Esophagus squamous epithelium (tissue), 5 donors: ENCODE measurements at regions not wholly inside any gene's neighbourhood (a gene's known extent, or its start where the extent isn't known, plus 50 kb on each side); places are given as distances from the start of the nearest gene placed in this dataset.

Source experiments
- DNase-seq: peaks from one replicate; lab custom pipeline; 2025; lab: John Stamatoyannopoulos, UW
- H3K27ac ChIP-seq, 4 donors: fragments of 200-600 bp; sonication (generic); one replicate each; pipeline ENCODE4 v1.5.1; 2016 to 2019; ENCODE audit warnings: mild to moderate bottlenecking in 1 of 4
- H3K27me3 ChIP-seq, 4 donors: fragments of 200-600 bp; sonication (generic); 1 replicate in 3 of 4; 2 replicates in 1 of 4; pipeline versions ENCODE4 v1.5.1 to v1.6.0; 2017 to 2021; ENCODE audit warnings: antibody characterized with exemption in 1 of 4
- H3K36me3 ChIP-seq, 3 donors: fragments of 200-600 bp; sonication (generic); one replicate each; pipeline ENCODE4 v1.5.1; 2016 to 2019
- H3K4me1 ChIP-seq, 3 donors: fragments of 200-600 bp; sonication (generic); one replicate each; pipeline ENCODE4 v1.5.1; 2017 to 2019
- H3K4me3 ChIP-seq, 4 donors: fragments of 200-600 bp; sonication (generic); 1 replicate in 3 of 4; 2 replicates in 1 of 4; pipeline ENCODE4 v1.5.1; 2016 to 2019; ENCODE audit warnings: mild to moderate bottlenecking in 2 of 4, moderate library complexity in 1 of 4
- H3K9me3 ChIP-seq, 3 donors: fragments of 200-600 bp; sonication (generic); one replicate each; pipeline ENCODE4 v1.5.1; 2016 to 2019
- CTCF ChIP-seq, 6 experiments: fragments of 450-650 bp in 4 of 6; fragments of 200-600 bp in 2 of 6; sonication (generic) in 2 of 6; IDR thresholded peaks; one replicate each; pipeline ENCODE4 v1.5.1; 2016 to 2019; ENCODE audit warnings: antibody characterized with exemption in 6 of 6, mild to moderate bottlenecking in 4 of 6, moderate library complexity in 4 of 6
- POLR2A ChIP-seq, 4 donors: fragments of 450-650 bp; IDR thresholded peaks; one replicate each; pipeline ENCODE4 v1.6.1; 2017; ENCODE audit warnings: antibody characterized with exemption in 4 of 4, mild to moderate bottlenecking in 4 of 4, moderate library complexity in 3 of 4
- WGBS, 2 donors: methylation state at CpG; one replicate each; pipeline ENCODE4 v1.1.5; 2018; 5-methylcytosine and 5-hydroxymethylcytosine counted together
- intact Hi-C: fragments of 100-400 bp; cut with DNase I; formaldehyde crosslinking; loops from one replicate; pipeline ENCODE4 v1.15.0; 2022
- donor health status: DM: yes; HTN: yes; CAD: no.

GRCh38 chr9:135348076-135348787, 131.3 kb upstream of the PPP1R26 start:
- 76 to 89% methylated on average over 3 to 10 of the region's 23 CpGs for WGBS, 2 donors
- DNase-seq: no peak
- no peaks in the 10 kb centered on the region for H3K36me3 ChIP-seq
- H3K4me3 ChIP-seq: no peak overlapping the region
- TF ChIP-seq POLR2A (IDR thresholded peaks at IDR 0.05): no peak
- TF ChIP-seq CTCF (IDR thresholded peaks at IDR 0.05): no peak
- H3K27ac ChIP-seq: no peak overlapping the region
- intact Hi-C loops: no loop called here
- peaks cover 0 to 8% (median 0%) of the 10 kb centered on the region in 3 donors for H3K4me1 ChIP-seq
- peaks cover 0 to 97% (median 0%) of the 10 kb centered on the region in 4 donors for H3K27me3 ChIP-seq
- no peaks in the 10 kb centered on the region for H3K9me3 ChIP-seq

- intact Hi-C loops: no loop called here
- Histone ChIP-seq H3K9me3 (no peaks in the 10 kb centered on the region), H3K36me3 (no peaks in the 10 kb centered on the region), H3K27ac (no peak overlapping the region), H3K27me3 (peaks cover 0 to 94% (median 0%) of the 10 kb centered on the region in 4 donors), H3K4me1 (peaks cover 0 to 6% (median 0%) of the 10 kb centered on the region in 3 donors), H3K4me3 (no peak overlapping the region)
- TF ChIP-seq CTCF (IDR thresholded peaks at IDR 0.05) (no peak), POLR2A (IDR thresholded peaks at IDR 0.05) (no peak)
- WGBS, 2 donors: 57 to 83% methylated on average over 6 to 8 of the region's 9 CpGs
- DNase-seq: no peak
These were observed 130.8 kb upstream of the PPP1R26 start for GRCh38 chr9:135348788-135349150.

- Histone ChIP-seq H3K9me3 (no peaks in the 10 kb centered on the region), H3K4me3 (no peak overlapping the region), H3K36me3 (no peaks in the 10 kb centered on the region), H3K27ac (no peak overlapping the region), H3K27me3 (peaks cover 0 to 93% (median 0%) of the 10 kb centered on the region in 4 donors), H3K4me1 (no peaks in the 10 kb centered on the region)
- intact Hi-C loops: no loop called here
- TF ChIP-seq POLR2A (IDR thresholded peaks at IDR 0.05): no peak
- TF ChIP-seq CTCF (IDR thresholded peaks at IDR 0.05): no peak
- 67 to 85% methylated on average over 5 to 10 of the region's 22 CpGs for WGBS, 2 donors
- DNase-seq: no peak
These were observed 130.2 kb upstream of the PPP1R26 start for GRCh38 chr9:135349212-135350002.

GRCh38 chr9:135350003-135350315, 129.6 kb upstream of the PPP1R26 start:
- no peaks in the 10 kb centered on the region for H3K36me3 ChIP-seq
- WGBS, 2 donors: 72 to 80% methylated on average over 9 to 12 of the region's 12 CpGs
- no peaks in the 10 kb centered on the region for H3K4me1 ChIP-seq
- TF ChIP-seq POLR2A (IDR thresholded peaks at IDR 0.05) (no peak), CTCF (IDR thresholded peaks at IDR 0.05) (no peak)
- no peak for DNase-seq
- intact Hi-C loops: no loop called here
- H3K27ac ChIP-seq: no peak overlapping the region
- H3K9me3 ChIP-seq: no peaks in the 10 kb centered on the region
- no peak overlapping the region for H3K4me3 ChIP-seq
- H3K27me3 ChIP-seq: peaks cover 0 to 88% (median 0%) of the 10 kb centered on the region in 4 donors

GRCh38 chr9:135353935-135354334, 125.6 kb upstream of the PPP1R26 start:
- Histone ChIP-seq H3K9me3 (no peaks in the 10 kb centered on the region), H3K4me3 (no peak overlapping the region), H3K27ac (no peak overlapping the region), H3K36me3 (no peaks in the 10 kb centered on the region), H3K4me1 (no peaks in the 10 kb centered on the region), H3K27me3 (peaks cover 0 to 73% (median 0%) of the 10 kb centered on the region in 4 donors)
- intact Hi-C loops: no loop called here
- DNase-seq: no peak
- no peak for TF ChIP-seq CTCF (IDR thresholded peaks at IDR 0.05)
- TF ChIP-seq POLR2A (IDR thresholded peaks at IDR 0.05): no peak
- WGBS, 2 donors: 80 to 90% methylated on average over 11 to 13 of the region's 14 CpGs
